ENCODE measurements at regions not wholly inside any gene's neighbourhood (a gene's known extent, or its start where the extent isn't known, plus 50 kb on each side); places are given as distances from the start of the nearest gene placed in this dataset.

GRCh38 chrX:1140236-1140681, 72.2 kb downstream of the CRLF2 start:
- TF ChIP-seq, protein P1, sequence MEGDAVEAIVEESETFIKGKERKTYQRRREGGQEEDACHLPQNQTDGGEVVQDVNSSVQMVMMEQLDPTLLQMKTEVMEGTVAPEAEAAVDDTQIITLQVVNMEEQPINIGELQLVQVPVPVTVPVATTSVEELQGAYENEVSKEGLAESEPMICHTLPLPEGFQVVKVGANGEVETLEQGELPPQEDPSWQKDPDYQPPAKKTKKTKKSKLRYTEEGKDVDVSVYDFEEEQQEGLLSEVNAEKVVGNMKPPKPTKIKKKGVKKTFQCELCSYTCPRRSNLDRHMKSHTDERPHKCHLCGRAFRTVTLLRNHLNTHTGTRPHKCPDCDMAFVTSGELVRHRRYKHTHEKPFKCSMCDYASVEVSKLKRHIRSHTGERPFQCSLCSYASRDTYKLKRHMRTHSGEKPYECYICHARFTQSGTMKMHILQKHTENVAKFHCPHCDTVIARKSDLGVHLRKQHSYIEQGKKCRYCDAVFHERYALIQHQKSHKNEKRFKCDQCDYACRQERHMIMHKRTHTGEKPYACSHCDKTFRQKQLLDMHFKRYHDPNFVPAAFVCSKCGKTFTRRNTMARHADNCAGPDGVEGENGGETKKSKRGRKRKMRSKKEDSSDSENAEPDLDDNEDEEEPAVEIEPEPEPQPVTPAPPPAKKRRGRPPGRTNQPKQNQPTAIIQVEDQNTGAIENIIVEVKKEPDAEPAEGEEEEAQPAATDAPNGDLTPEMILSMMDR (conservative IDR thresholded peaks at IDR 0.05; ENCODE audit: low read length), result no peak
- TF ChIP-seq EZH2phosphoT487 (IDR thresholded peaks at IDR 0.05; ENCODE audit: borderline replicate concordance), result no peak

Data from Loucy (cell line).